ENCODE measurements at regions not wholly inside any gene's neighbourhood (a gene's known extent, or its start where the extent isn't known, plus 50 kb on each side); places are given as distances from the start of the nearest gene placed in this dataset.

GRCh38 chr12:113740699-113741098 is 225.4 kb downstream of the RBM19 start:
- Mint-ChIP-seq H3K4me3 (ENCODE audit: unreplicated experiment) (no peak overlapping the region), H3K36me3 (ENCODE audit: insufficient read depth, unreplicated experiment) (no peaks in the 10 kb centered on the region), H3K27me3 (ENCODE audit: insufficient read depth, unreplicated experiment) (peaks cover 4% of the 10 kb centered on the region), H3K4me1 (ENCODE audit: low read depth, unreplicated experiment) (no peaks in the 10 kb centered on the region), H3K9me3 (ENCODE audit: unreplicated experiment) (no peaks in the 10 kb centered on the region), H3K27ac (ENCODE audit: unreplicated experiment) (no peak overlapping the region)
- no peak for DNase-seq
- H3K27me3 ChIP-seq (replicated peaks; ENCODE audit: control insufficient read depth, insufficient read depth, low read length), result no peaks in the 10 kb centered on the region
- H3K36me3 ChIP-seq (ENCODE audit: control insufficient read depth, insufficient read depth, low read length), result no peaks in the 10 kb centered on the region
- H3K4me1 ChIP-seq, result no peaks in the 10 kb centered on the region
- CTCF ChIA-PET, result no interaction called here
- no peak for TF ChIP-seq CTCF (IDR thresholded peaks at IDR 0.05; ENCODE audit: insufficient read depth in 1 of 2, low read depth in 1 of 2, low read length in 1 of 2, severe bottlenecking in 1 of 2, unreplicated experiment in 1 of 2)
- POLR2A ChIA-PET, result no interaction called here
- H3K9me3 ChIP-seq, result no peaks in the 10 kb centered on the region
- no TSS peak for BruUV-seq (replicated peaks)
- intact Hi-C loops (cut with micrococcal nuclease; ENCODE audit: unreplicated experiment), result no loop called here
- H3K4me3 ChIP-seq (ENCODE audit: low read depth, low read length), result no peak overlapping the region

- POLR2A ChIA-PET, result no interaction called here
- TF ChIP-seq CTCF (IDR thresholded peaks at IDR 0.05; ENCODE audit: insufficient read depth in 1 of 2, low read depth in 1 of 2, low read length in 1 of 2, severe bottlenecking in 1 of 2, unreplicated experiment in 1 of 2), result no peak
- Mint-ChIP-seq H3K9me3 (ENCODE audit: unreplicated experiment) (no peaks in the 10 kb centered on the region), H3K27me3 (ENCODE audit: insufficient read depth, unreplicated experiment) (no peaks in the 10 kb centered on the region), H3K36me3 (ENCODE audit: insufficient read depth, unreplicated experiment) (no peaks in the 10 kb centered on the region), H3K4me3 (ENCODE audit: unreplicated experiment) (no peak overlapping the region), H3K4me1 (ENCODE audit: low read depth, unreplicated experiment) (peaks cover 9% of the 10 kb centered on the region), H3K27ac (ENCODE audit: unreplicated experiment) (no peak overlapping the region)
- no peak for DNase-seq
- H3K9me3 ChIP-seq, result no peaks in the 10 kb centered on the region
- no peaks in the 10 kb centered on the region for H3K36me3 ChIP-seq (ENCODE audit: control insufficient read depth, insufficient read depth, low read length)
- intact Hi-C loops (cut with micrococcal nuclease; ENCODE audit: unreplicated experiment), result no loop called here
- no TSS peak for BruUV-seq (replicated peaks)
- H3K4me1 ChIP-seq, result no peaks in the 10 kb centered on the region
- CTCF ChIA-PET, result no interaction called here
- H3K27me3 ChIP-seq (replicated peaks; ENCODE audit: control insufficient read depth, insufficient read depth, low read length), result no peaks in the 10 kb centered on the region
- no peak overlapping the region for H3K4me3 ChIP-seq (ENCODE audit: low read depth, low read length)
Observed at GRCh38 chr12:113735131-113735530, 231.0 kb downstream of the RBM19 start.

- POLR2A ChIA-PET, result no interaction called here
- Mint-ChIP-seq H3K9me3 (ENCODE audit: unreplicated experiment) (no peaks in the 10 kb centered on the region), H3K4me1 (ENCODE audit: low read depth, unreplicated experiment) (peaks cover 13% of the 10 kb centered on the region), H3K27me3 (ENCODE audit: insufficient read depth, unreplicated experiment) (no peaks in the 10 kb centered on the region), H3K36me3 (ENCODE audit: insufficient read depth, unreplicated experiment) (no peaks in the 10 kb centered on the region), H3K27ac (ENCODE audit: unreplicated experiment) (no peak overlapping the region), H3K4me3 (ENCODE audit: unreplicated experiment) (no peak overlapping the region)
- DNase-seq, result no peak
- no TSS peak for BruUV-seq (replicated peaks)
- Histone ChIP-seq H3K9me3 (no peaks in the 10 kb centered on the region), H3K4me3 (ENCODE audit: low read depth, low read length) (no peak overlapping the region), H3K36me3 (ENCODE audit: control insufficient read depth, insufficient read depth, low read length) (no peaks in the 10 kb centered on the region), H3K4me1 (no peaks in the 10 kb centered on the region), H3K27me3 (replicated peaks; ENCODE audit: control insufficient read depth, insufficient read depth, low read length) (no peaks in the 10 kb centered on the region)
- no peak for TF ChIP-seq CTCF (IDR thresholded peaks at IDR 0.05; ENCODE audit: insufficient read depth in 1 of 2, low read depth in 1 of 2, low read length in 1 of 2, severe bottlenecking in 1 of 2, unreplicated experiment in 1 of 2)
- intact Hi-C loops (cut with micrococcal nuclease; ENCODE audit: unreplicated experiment), result no loop called here
- CTCF ChIA-PET, result no interaction called here
Observed at GRCh38 chr12:113734503-113734902, 231.6 kb downstream of the RBM19 start.

Data from Caco-2 (cell line).